ENCODE measurements at regions not wholly inside any gene's neighbourhood (a gene's known extent, or its start where the extent isn't known, plus 50 kb on each side); places are given as distances from the start of the nearest gene placed in this dataset.

DNA sequence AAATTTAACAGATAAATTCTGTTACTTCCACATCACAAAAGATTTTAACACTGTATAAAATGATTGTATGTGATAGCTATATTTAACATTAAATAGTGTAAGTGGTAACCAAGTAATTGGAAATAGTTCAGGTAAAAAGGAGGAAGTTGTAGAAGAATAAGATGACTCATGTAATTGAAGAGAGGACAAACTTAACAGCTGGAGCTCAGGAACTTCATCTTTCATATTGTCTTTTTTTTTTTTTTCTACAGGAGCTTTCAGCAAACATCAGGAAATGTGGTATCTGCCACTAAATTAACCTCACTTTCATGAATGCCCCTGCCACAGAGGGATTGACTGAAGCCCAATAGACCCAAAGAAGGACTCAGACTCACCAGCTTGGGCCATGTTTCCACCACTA, 188.4 kb upstream of the VEGFC start:
- no peak for DNase-seq

DNA sequence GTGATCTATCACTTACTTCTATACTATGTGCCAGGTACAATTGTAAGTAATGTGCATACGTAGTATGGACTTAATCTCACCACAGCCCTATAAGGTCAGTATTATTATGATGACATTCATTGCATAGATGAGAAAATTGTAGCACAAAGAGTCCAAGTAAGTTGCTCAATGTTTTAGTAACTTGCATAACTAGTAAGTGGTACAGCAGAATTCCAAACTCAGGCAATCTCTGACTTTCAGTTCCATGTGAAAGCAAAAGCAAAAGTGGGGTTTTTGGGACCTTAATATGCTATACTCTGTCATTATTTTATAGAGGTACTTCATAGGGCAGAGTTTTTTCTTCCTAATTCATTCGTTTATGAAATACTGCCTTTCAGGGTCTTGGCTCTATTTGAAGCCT, 188.8 kb upstream of the VEGFC start:
- no peak for DNase-seq

DNA sequence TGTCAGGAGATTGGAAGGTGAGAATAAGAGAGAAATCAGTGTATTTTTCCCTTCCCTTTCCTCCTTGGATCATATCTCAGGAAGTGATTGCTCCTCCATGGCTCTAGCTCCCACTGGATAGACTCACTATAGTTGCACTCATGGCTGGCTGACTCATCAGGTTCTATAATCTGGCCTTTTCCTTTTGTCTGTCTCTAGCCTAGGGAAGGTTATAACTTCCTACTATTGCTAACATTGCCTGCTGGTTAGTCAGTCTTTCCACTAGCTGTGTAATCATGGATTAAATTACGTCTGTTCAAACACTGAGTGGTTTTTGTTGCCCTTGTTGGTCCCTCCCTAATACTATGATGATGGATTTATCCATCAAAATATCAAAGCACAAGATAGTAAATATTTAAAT, 195.5 kb upstream of the VEGFC start:
- DNase-seq, result no peak

GRCh38 chr4:176989186-176989585, 196.5 kb upstream of the VEGFC start:
- DNase-seq, result no peak

DNA sequence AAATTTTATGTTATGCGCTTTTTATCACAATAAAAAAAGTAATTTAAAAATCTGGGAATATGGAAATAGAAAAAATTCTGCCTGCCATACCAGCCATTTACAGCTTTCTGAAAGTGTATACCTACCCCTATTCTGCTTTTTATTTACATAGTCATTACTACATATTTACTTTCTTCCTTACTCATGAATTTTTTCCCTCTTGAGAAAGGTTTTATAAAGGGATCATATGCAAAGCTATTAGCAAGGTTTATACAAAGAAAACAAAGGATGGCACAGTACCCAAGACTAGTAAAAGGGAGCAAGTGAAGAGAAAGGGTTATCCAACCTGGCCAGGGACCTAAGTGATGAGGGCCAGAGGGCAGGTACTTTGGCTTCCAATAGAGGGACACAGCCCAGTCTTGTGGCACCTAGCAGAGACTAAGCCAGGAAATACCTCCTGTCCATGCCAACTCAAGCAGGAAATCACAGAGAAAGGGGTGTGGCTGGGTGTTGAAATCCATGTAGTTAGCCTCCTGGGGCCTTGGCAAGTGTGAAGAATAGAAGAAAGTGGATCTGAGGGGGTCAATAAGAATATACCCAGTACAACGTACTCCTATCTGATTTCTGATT, 207.3 kb upstream of the VEGFC start:
- no peak for DNase-seq

- no peak for DNase-seq
Measured at GRCh38 chr4:177001271-177002175, 208.8 kb upstream of the VEGFC start.

DNA sequence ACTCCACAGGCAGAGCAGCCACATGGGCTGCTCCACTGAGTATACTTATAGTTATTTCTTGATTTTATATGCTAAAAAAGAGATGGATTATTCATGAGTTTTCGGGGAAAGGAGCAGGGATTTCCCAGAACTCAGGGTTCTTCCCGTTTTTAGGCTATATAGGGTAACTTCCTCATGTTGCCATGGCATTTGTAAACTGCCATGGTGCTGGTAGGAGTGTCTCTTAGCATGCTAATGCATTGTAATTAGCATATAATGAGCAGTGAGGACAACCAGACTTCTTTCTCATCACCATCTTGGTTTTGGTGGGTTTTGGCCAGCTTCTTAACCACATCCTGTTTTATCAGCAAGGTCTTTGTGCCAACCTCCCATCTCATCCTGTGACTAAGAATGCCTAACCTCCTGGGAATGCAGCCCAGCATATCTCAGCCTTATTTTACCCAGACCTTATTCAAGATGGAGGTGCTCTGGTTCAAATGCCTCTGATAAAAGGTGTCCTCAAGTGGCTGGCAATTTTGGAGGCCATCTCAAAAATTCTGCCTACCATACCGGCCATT, 213.0 kb upstream of the VEGFC start:
- DNase-seq, result no peak

DNA sequence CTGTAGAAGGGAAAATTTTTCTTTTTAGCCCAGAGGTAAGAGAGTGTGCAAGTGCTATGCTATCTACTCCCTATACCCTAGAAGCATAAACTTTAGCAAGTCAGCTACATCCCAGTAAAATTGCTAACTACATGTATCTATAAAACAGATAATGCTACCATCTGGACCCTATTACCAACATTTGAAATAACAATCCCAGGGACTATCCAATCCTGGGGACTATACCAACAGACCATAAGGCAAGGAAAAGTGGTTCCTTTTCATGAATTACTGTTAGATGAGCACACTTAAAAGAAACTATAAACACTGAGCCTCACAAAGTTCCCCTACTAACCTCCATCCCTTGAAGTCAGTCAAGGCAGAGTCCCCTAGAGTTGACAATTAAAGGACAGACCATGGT, 213.6 kb upstream of the VEGFC start:
- DNase-seq, result no peak

DNA sequence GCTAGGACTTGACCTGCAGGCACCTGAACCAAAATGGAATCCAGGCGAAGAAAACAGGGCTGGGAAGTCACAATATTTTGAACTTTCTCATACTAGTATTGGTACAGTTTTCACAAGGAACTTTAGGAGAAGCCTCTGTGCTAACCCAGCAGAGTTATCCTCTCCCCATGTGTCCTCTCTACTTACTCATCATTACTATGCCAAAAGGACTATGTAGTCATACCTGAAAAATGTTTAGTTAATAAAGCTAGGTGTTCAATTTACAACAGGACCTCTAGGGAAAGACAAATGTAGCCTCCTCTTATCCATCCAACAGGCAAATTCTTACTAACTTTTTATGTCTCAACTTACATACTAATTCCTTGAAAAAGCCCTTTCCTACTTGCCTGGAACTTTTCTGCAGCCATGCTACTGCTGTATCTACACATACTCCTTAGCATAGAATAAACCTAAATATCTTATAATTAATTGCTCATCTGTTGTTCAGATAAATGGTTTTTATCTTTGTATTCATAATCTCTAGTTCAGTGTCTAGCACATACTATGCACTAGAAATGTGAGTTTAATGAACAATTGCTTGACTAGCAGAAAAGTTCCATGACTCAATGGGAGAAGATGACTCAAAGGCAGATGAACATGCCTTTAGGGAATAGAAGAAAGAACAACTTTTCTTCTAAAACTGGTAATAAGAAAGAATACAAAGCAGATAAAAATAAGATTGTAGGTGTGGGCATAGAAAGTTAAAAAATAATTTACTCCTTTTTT, 215.5 kb upstream of the VEGFC start:
- no peak for DNase-seq

DNA sequence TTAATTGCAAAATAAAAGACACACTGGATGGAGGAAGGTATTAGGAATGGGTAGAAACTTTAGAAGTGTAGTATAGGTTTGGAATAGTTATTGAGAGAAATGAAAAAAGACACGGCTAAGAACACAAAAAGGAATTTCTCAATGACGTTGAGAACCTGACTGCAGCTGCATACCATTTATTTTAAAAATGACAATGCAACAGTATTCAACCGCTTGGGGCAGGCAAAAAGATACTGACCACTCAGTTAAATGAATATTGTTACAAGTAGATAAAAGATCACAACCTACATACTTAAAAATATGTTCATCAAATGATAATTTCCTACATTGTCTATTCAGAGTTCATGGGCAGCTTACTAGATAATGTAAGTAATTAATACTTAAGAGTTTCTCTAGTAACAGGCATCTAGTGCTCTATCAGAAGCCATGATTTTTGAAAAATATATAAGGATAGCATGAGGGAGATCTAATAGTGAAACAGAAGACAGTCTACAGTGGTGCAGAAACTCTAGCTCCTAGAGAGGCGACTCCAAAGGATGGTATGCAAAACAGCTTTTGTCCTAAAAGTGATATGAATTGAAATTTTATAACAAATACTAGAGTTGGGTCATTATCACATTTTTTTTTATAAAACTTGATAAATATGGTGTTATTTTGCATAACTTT, 216.2 kb upstream of the VEGFC start:
- no peak for DNase-seq

DNA sequence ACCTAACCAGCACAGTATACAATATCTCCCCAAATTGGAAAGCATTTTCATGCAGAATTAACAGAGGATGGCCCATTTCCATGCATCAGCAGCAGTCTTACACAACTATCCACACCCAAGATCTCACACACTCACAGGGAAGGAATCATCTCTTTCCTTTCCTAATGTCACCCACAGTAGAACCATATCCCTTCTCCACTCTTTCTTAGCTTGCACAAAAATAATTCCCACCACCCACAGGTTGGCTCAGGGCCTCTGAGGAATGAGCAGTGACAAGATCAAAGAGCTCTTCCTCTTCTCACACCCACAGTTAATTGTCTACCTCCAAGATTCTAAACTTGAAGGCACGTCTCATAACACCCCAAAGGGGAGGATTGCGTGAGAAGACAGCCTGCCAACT, 217.7 kb upstream of the VEGFC start:
- DNase-seq, result no peak

- no peak for DNase-seq
Measured at GRCh38 chr4:177012918-177013545, 220.3 kb upstream of the VEGFC start.

- no peak for DNase-seq
Measured at GRCh38 chr4:177016541-177017141, 223.9 kb upstream of the VEGFC start.

GRCh38 chr4:177023951-177024350, 231.2 kb upstream of the VEGFC start:
- DNase-seq, result no peak

DNA sequence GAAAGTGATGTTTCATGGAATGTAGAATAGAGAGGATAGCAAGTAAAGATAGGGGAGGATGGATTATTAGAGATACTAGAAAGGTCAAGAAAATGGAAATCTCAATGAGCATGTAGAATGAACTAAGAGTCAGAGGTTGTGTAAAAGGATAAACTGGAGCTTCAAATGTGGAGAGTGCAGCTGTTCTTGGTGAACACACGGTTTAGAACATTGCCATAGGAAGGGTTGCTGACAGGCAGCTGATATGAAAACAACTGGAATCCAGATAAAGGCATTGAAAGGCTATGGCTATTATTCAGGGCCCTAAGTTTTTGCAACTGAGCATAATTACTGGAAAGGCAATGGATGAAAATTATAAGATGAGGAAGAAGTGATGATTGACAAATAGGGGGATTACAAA, 239.6 kb upstream of the VEGFC start:
- DNase-seq, result no peak

GRCh38 chr4:177033135-177033534, 240.4 kb upstream of the VEGFC start:
- no peak for DNase-seq

DNA sequence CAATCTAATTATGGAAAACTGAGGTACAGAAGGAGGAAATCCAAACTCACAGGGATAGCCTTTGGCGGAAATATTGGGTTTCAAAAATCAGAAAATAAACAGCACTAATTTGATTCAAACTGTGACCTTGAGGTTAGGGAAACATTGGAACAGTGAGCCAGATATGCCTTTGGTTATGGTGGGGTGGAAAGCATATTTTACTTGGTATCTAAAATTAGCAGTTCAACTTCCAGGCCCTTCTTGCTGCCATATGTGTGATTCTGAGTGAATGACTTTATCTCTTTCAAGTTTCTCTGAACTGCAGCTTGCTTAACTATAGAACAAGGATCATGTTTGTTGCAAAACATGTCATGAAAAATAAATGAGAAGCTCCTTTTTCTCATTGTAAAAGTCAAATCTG, 240.9 kb upstream of the VEGFC start:
- DNase-seq, result no peak

GRCh38 chr4:177041356-177041755, 248.6 kb upstream of the VEGFC start:
- DNase-seq, result no peak

GRCh38 chr4:177047070-177047850, 254.5 kb upstream of the VEGFC start:
- DNase-seq, result no peak

DNA sequence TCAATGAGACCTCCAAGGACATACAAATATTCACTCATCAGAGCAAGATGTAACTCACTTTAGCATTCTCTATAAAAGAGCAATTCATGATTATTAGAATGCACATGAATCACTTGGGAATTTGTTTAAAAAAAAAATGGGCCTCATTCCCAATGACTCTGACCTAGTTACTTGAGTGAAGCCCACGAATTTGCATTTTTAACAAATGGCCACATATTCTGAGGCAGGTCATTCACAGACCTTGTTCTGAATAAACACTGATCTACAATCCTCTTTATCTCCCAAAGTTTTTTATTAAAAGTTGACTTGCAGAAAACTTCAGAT, 255.1 kb upstream of the VEGFC start:
- DNase-seq, result no peak

- no peak for DNase-seq
Measured at GRCh38 chr4:177051473-177052060, 258.1 kb upstream of the NEIL3 start.
